ENCODE measurements at regions not wholly inside any gene's neighbourhood (a gene's known extent, or its start where the extent isn't known, plus 50 kb on each side); places are given as distances from the start of the nearest gene placed in this dataset.

- no peak for DNase-seq (ENCODE audit: low read depth)
Measured at GRCh38 chr2:122167515-122167914, 412.1 kb downstream of the TSN start.

- DNase-seq (ENCODE audit: low read depth) = no peak
Measured at GRCh38 chr2:122168799-122169198, 413.3 kb downstream of the TSN start.

- no peak for DNase-seq (ENCODE audit: low read depth)
Measured at GRCh38 chr2:122172812-122173211, 417.4 kb downstream of the TSN start.

- no peak for DNase-seq (ENCODE audit: low read depth)
Measured at GRCh38 chr2:122174061-122174460, 418.6 kb downstream of the TSN start.

GRCh38 chr2:122179492-122180165, 424.2 kb downstream of the TSN start:
- no peak for DNase-seq (ENCODE audit: low read depth)

GRCh38 chr2:122180972-122181371, 425.5 kb downstream of the TSN start:
- DNase-seq (ENCODE audit: low read depth) = no peak

- no peak for DNase-seq (ENCODE audit: low read depth)
Measured at GRCh38 chr2:122182616-122183355, 427.3 kb downstream of the TSN start.

- no peak for DNase-seq (ENCODE audit: low read depth)
Measured at GRCh38 chr2:122183890-122184289, 428.4 kb downstream of the TSN start.

- no peak for DNase-seq (ENCODE audit: low read depth)
Measured at GRCh38 chr2:122186761-122187222, 431.3 kb downstream of the TSN start.

- DNase-seq (ENCODE audit: low read depth) = no peak
Measured at GRCh38 chr2:122191331-122191730, 435.9 kb downstream of the TSN start.

GRCh38 chr2:122193622-122194021, 438.2 kb downstream of the TSN start:
- no peak for DNase-seq (ENCODE audit: low read depth)

GRCh38 chr2:122194546-122194945, 439.1 kb downstream of the TSN start:
- no peak for DNase-seq (ENCODE audit: low read depth)

GRCh38 chr2:122203523-122203922, 448.1 kb downstream of the TSN start:
- DNase-seq (ENCODE audit: low read depth) = no peak

GRCh38 chr2:122205641-122206040, 450.2 kb downstream of the TSN start:
- no peak for DNase-seq (ENCODE audit: low read depth)

- no peak for DNase-seq (ENCODE audit: low read depth)
Measured at GRCh38 chr2:122206101-122206500, 450.6 kb downstream of the TSN start.

- DNase-seq (ENCODE audit: low read depth) = no peak
Measured at GRCh38 chr2:122209377-122209776, 453.9 kb downstream of the TSN start.

GRCh38 chr2:122210065-122210464, 454.6 kb downstream of the TSN start:
- DNase-seq (ENCODE audit: low read depth) = no peak

- DNase-seq (ENCODE audit: low read depth) = no peak
Measured at GRCh38 chr2:122210898-122211856, 455.7 kb downstream of the TSN start.

GRCh38 chr2:122213312-122213711, 457.9 kb downstream of the TSN start:
- DNase-seq (ENCODE audit: low read depth) = no peak

GRCh38 chr2:122216071-122216470, 460.6 kb downstream of the TSN start:
- DNase-seq (ENCODE audit: low read depth) = no peak

- no peak for DNase-seq (ENCODE audit: low read depth)
Measured at GRCh38 chr2:122216901-122217300, 461.4 kb downstream of the TSN start.

- no peak for DNase-seq (ENCODE audit: low read depth)
Measured at GRCh38 chr2:122218596-122218995, 463.1 kb downstream of the TSN start.
